A549 (cell line): ENCODE measurements at regions not wholly inside any gene's neighbourhood (a gene's known extent, or its start where the extent isn't known, plus 50 kb on each side); places are given as distances from the start of the nearest gene placed in this dataset.

Experiments used
- CEBPB ChIP-seq, 2 experiments: fragments of >200 bp in 1 of 2; sonication (Bioruptor Twin) in 1 of 2; formaldehyde crosslinking in 1 of 2; IDR thresholded peaks; 2 replicates each; pipeline ENCODE4 v1.6.1; 2012 to 2016
- MYC ChIP-seq: IDR thresholded peaks from 2 replicates; pipeline ENCODE4 v1.6.1; 2012; ENCODE audit warnings: mild to moderate bottlenecking, inconsistent platforms, low read length, improper control_type of control experiment, borderline replicate concordance
- TF ChIP-seq, protein P1 (sequence below): fragments of >200 bp; sonication (Bioruptor Twin); formaldehyde crosslinking; IDR thresholded peaks from 3 replicates; pipeline ENCODE4 v1.5.1; 2016

DNA sequence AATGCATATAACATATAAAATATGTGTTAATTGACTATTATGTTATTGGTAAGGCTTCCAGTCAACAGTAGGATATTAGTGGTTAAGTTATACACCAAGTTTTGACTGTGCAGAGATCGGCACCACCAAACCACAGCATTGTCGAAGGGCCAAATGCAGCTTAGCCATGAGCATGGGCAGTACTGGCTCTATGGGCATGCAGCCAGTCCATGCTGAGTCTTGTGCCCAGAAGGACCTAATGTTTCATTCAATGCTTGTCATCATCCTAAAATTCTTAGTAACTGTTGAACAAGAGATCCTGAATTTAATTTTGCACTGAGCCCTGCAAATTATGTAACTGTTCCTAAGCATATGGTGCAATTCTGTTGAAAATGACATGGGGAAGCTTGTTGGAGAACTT, 233.4 kb upstream of the HS3ST3A1 start:
- no peak for TF ChIP-seq MYC
- TF ChIP-seq, protein P1, sequence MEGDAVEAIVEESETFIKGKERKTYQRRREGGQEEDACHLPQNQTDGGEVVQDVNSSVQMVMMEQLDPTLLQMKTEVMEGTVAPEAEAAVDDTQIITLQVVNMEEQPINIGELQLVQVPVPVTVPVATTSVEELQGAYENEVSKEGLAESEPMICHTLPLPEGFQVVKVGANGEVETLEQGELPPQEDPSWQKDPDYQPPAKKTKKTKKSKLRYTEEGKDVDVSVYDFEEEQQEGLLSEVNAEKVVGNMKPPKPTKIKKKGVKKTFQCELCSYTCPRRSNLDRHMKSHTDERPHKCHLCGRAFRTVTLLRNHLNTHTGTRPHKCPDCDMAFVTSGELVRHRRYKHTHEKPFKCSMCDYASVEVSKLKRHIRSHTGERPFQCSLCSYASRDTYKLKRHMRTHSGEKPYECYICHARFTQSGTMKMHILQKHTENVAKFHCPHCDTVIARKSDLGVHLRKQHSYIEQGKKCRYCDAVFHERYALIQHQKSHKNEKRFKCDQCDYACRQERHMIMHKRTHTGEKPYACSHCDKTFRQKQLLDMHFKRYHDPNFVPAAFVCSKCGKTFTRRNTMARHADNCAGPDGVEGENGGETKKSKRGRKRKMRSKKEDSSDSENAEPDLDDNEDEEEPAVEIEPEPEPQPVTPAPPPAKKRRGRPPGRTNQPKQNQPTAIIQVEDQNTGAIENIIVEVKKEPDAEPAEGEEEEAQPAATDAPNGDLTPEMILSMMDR: no peak
- no peak for TF ChIP-seq CEBPB (IDR thresholded peaks at IDR 0.05)
